OCI-LY1 (cell line): ENCODE measurements at regions not wholly inside any gene's neighbourhood (a gene's known extent, or its start where the extent isn't known, plus 50 kb on each side); places are given as distances from the start of the nearest gene placed in this dataset.

ENCODE experiments used
- CTCF ChIP-seq: fragments of 200-600 bp; sonication (generic), shearing (Covaris generic); IDR thresholded peaks from 2 replicates; pipeline ENCODE4 v1.5.1; 2017; ENCODE audit warnings: mild to moderate bottlenecking, antibody characterized with exemption, low read length, moderate library complexity, mixed read lengths
- EZH2 ChIP-seq: fragments of 200-600 bp; sonication (generic), shearing (Covaris generic); IDR thresholded peaks from 2 replicates; pipeline ENCODE4 v1.8.0; 2017; ENCODE audit warnings: borderline replicate concordance, mixed run types, mild to moderate bottlenecking, antibody characterized with exemption, low read length, moderate library complexity, mixed read lengths

DNA sequence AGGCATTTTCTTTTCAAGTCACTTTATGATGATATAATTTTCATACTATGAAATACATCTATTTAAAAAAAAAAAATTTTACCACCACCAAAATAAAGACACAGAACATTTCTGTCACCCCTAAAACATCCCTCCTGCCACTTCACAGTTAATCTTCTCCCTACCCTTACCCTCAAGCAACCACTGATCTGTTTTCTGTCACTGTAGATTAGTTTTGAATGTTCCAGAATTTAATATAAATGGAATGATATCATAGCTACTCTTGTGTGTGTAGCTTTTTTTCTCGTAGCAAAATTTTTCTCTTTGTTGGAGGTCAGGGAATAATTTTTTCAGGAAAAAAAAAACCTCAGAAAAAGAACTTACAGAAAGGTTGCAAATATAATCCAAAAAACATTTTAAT lies 152.7 kb downstream of the RHOU start:
- TF ChIP-seq CTCF (no peak), EZH2 (no peak)
